ENCODE measurements at regions not wholly inside any gene's neighbourhood (a gene's known extent, or its start where the extent isn't known, plus 50 kb on each side); places are given as distances from the start of the nearest gene placed in this dataset.

- TF ChIP-seq POLR2A (IDR thresholded peaks at IDR 0.05; ENCODE audit: low read depth) (no peak), CTCF (IDR thresholded peaks at IDR 0.05) (no peak), POLR2AphosphoS5 (IDR thresholded peaks at IDR 0.05) (no peak)
Measured at GRCh38 chr12:70068743-70069142, 174.5 kb upstream of the CNOT2 start.
